GM12878 (cell line): ENCODE measurements at regions not wholly inside any gene's neighbourhood (a gene's known extent, or its start where the extent isn't known, plus 50 kb on each side); places are given as distances from the start of the nearest gene placed in this dataset.

Experiments
- BACH1 ChIP-seq: fragments of 450-650 bp; IDR thresholded peaks from 2 replicates; pipeline ENCODE4 v1.6.1; 2017; ENCODE audit warnings: mild to moderate bottlenecking, borderline replicate concordance
- BCL3 ChIP-seq: IDR thresholded peaks from 2 replicates; pipeline ENCODE4 v1.6.1; 2011; ENCODE audit warnings: borderline replicate concordance, low read depth, mild to moderate bottlenecking, moderate library complexity, low read length; ENCODE audit not compliant: insufficient read depth, poor library complexity, severe bottlenecking
- CBFB ChIP-seq: IDR thresholded peaks from 2 replicates; pipeline ENCODE4 v1.6.1; 2016; ENCODE audit warnings: antibody characterized with exemption, low read depth
- MLLT1 ChIP-seq: fragments of 450-650 bp; IDR thresholded peaks from 2 replicates; pipeline ENCODE4 v1.6.1; 2016; ENCODE audit warnings: mild to moderate bottlenecking
- NFIC ChIP-seq: IDR thresholded peaks from 2 replicates; pipeline ENCODE4 v1.6.1; 2012; ENCODE audit warnings: low read depth, mild to moderate bottlenecking, inconsistent platforms, low read length, moderate library complexity
- POLR2AphosphoS2 ChIP-seq: IDR thresholded peaks from 2 replicates; pipeline ENCODE4 v1.6.1; 2011; ENCODE audit warnings: low read depth, mild to moderate bottlenecking, low read length, improper control_type of control experiment, moderate library complexity
- POLR2AphosphoS5 ChIP-seq: IDR thresholded peaks from 2 replicates; pipeline ENCODE4 v1.6.1; 2011; ENCODE audit warnings: mild to moderate bottlenecking, low read length, inconsistent platforms
- ZBTB4 ChIP-seq: fragments of 450-650 bp; formaldehyde crosslinking; IDR thresholded peaks from 2 replicates; pipeline ENCODE4 v1.4.0; 2022; ENCODE audit warnings: mild to moderate bottlenecking, moderate library complexity

- peak; percentile 20 for TF ChIP-seq BCL3
- peak; percentile 47 for TF ChIP-seq NFIC
- peak; percentile 62; the same call in 1 of the 2 replicates for TF ChIP-seq BACH1
- peak; percentile 44; the same call in 1 of the 2 replicates for TF ChIP-seq CBFB
- peak; percentile 87 for TF ChIP-seq ZBTB4 (CRISPR knock-in tag)
- TF ChIP-seq MLLT1: peak; percentile 97
- TF ChIP-seq POLR2AphosphoS5: peak; percentile 93
- TF ChIP-seq POLR2AphosphoS2: peak; percentile 78
Measured at GRCh38 chr6:27808242-27809066, 103.7 kb downstream of the OR2B2 start (continued).
